ENCODE measurements at regions not wholly inside any gene's neighbourhood (a gene's known extent, or its start where the extent isn't known, plus 50 kb on each side); places are given as distances from the start of the nearest gene placed in this dataset.

DNA sequence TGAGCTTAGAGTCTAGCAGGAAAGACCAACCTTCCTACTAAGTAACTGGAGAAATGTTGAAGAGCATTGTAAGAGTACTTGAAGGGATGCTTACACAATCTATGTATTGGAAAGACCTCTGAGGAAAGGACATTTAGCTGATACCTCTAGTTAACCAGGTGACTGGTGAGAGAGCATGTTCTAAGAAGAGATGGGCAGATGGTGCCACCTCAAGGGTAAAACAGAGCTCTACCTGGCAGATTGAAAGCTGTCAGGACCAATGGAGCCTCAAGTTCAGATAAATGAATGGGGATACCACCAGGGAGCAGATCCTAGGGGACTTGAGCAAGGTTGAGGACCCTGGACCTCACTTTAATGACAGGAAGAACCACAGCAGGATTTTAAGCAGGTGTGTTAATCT is 196.4 kb downstream of the QDPR start:
- ChIA-PET RAD21 (ENCODE audit: unreplicated experiment) (no interaction called here), POLR2A (no interaction called here), CTCF (interaction anchor here (0.6 to 1.2 kb wide), 3 partner anchors 8 to 32 kb away, joined by 3 to 4 read pairs (median 4); no protein-coding TSS in a partner anchor), SMC1A (ENCODE audit: uncharacterized antibody, unreplicated experiment) (interaction anchor here (0.9 kb wide), 1 partner anchor 9 kb away, joined by 5 read pairs; no protein-coding TSS in a partner anchor)
- intact Hi-C loops (cut with micrococcal nuclease; ENCODE audit: unreplicated experiment), result no loop called here
- BruUV-seq (replicated peaks), result no TSS peak
- H3K4me1 ChIP-seq (ENCODE audit: control insufficient read depth, insufficient read depth, low read length), result no peaks in the 10 kb centered on the region
- no peaks in the 10 kb centered on the region for H3K27me3 ChIP-seq (replicated peaks in 1 of 2; ENCODE audit: control insufficient read depth in 2 of 2, insufficient read depth in 2 of 2, low read length in 1 of 2)
- no peak for FAIRE-seq
- no peaks in the 10 kb centered on the region for H3K36me3 ChIP-seq (ENCODE audit: control insufficient read depth in 2 of 2, insufficient read depth in 2 of 2, low read length in 1 of 2)
- no peak for DNase-seq (ENCODE audit: low read depth, low spot score)
- H4K20me1 ChIP-seq (ENCODE audit: control insufficient read depth, insufficient read depth), result no peaks in the 10 kb centered on the region
- in situ Hi-C loops (cut with MboI), result no loop called here
- no peak overlapping the region for H3K4me2 ChIP-seq (ENCODE audit: control insufficient read depth, insufficient read depth)
- no peak for ATAC-seq
- H3K9ac ChIP-seq (ENCODE audit: control insufficient read depth, insufficient read depth, low read length), result no peak overlapping the region
- no peak overlapping the region for H3K4me3 ChIP-seq
- no peak overlapping the region for H3K27ac ChIP-seq (ENCODE audit: control insufficient read depth, insufficient read depth)
- no peak overlapping the region for H2AFZ ChIP-seq (ENCODE audit: control insufficient read depth, low read depth, low read length)
- H3K79me2 ChIP-seq (ENCODE audit: control insufficient read depth, insufficient read depth, low read length), result no peaks in the 10 kb centered on the region
- H3K9me3 ChIP-seq (replicated peaks; ENCODE audit: control insufficient read depth, insufficient read depth, low read length), result no peaks in the 10 kb centered on the region; the same call in 2 of the 3 replicates
- TF ChIP-seq RUNX3 (IDR thresholded peaks at IDR 0.05; ENCODE audit: low read length) (no peak), ATF7 (IDR thresholded peaks at IDR 0.05; ENCODE audit: low read depth) (no peak), ESRRA (IDR thresholded peaks at IDR 0.05; ENCODE audit: low read length) (no peak), ZSCAN29 (IDR thresholded peaks at IDR 0.05) (no peak)
- TF ChIP-seq, protein P1, sequence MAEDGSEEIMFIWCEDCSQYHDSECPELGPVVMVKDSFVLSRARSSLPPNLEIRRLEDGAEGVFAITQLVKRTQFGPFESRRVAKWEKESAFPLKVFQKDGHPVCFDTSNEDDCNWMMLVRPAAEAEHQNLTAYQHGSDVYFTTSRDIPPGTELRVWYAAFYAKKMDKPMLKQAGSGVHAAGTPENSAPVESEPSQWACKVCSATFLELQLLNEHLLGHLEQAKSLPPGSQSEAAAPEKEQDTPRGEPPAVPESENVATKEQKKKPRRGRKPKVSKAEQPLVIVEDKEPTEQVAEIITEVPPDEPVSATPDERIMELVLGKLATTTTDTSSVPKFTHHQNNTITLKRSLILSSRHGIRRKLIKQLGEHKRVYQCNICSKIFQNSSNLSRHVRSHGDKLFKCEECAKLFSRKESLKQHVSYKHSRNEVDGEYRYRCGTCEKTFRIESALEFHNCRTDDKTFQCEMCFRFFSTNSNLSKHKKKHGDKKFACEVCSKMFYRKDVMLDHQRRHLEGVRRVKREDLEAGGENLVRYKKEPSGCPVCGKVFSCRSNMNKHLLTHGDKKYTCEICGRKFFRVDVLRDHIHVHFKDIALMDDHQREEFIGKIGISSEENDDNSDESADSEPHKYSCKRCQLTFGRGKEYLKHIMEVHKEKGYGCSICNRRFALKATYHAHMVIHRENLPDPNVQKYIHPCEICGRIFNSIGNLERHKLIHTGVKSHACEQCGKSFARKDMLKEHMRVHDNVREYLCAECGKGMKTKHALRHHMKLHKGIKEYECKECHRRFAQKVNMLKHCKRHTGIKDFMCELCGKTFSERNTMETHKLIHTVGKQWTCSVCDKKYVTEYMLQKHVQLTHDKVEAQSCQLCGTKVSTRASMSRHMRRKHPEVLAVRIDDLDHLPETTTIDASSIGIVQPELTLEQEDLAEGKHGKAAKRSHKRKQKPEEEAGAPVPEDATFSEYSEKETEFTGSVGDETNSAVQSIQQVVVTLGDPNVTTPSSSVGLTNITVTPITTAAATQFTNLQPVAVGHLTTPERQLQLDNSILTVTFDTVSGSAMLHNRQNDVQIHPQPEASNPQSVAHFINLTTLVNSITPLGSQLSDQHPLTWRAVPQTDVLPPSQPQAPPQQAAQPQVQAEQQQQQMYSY (CRISPR knock-in tag; IDR thresholded peaks at IDR 0.05), result no peak
- TF ChIP-seq, protein P2, sequence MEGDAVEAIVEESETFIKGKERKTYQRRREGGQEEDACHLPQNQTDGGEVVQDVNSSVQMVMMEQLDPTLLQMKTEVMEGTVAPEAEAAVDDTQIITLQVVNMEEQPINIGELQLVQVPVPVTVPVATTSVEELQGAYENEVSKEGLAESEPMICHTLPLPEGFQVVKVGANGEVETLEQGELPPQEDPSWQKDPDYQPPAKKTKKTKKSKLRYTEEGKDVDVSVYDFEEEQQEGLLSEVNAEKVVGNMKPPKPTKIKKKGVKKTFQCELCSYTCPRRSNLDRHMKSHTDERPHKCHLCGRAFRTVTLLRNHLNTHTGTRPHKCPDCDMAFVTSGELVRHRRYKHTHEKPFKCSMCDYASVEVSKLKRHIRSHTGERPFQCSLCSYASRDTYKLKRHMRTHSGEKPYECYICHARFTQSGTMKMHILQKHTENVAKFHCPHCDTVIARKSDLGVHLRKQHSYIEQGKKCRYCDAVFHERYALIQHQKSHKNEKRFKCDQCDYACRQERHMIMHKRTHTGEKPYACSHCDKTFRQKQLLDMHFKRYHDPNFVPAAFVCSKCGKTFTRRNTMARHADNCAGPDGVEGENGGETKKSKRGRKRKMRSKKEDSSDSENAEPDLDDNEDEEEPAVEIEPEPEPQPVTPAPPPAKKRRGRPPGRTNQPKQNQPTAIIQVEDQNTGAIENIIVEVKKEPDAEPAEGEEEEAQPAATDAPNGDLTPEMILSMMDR (IDR thresholded peaks at IDR 0.05 in 2 of 3, conservative IDR thresholded peaks at IDR 0.05 in 1 of 3; ENCODE audit: control insufficient read depth in 2 of 3, extremely low read depth in 1 of 3, insufficient read depth in 1 of 3, low read depth in 3 of 3, low read length in 3 of 3), result no peak
